ENCODE measurements at regions not wholly inside any gene's neighbourhood (a gene's known extent, or its start where the extent isn't known, plus 50 kb on each side); places are given as distances from the start of the nearest gene placed in this dataset.
A peak's percentile ranks its signal among the peaks of the same experiment; 100 is the strongest.

DNA sequence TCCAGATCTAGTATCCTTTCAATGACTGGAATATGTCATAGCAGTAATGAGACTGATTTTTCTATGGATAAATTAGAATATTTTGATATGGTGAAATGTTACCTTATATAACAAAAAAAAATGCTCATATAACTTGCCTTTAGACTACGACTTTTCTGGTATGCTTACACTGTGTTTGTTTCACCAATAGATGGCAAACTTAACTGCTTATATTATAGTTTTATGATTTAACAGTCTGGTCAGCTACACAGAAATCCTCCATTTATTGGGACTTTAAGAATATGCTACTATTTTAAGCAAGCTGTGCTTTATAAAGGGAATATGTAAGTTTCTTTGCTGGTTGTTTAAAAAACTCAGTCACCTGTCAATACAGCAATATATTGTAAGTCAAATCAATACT, 205.6 kb downstream of the VGLL3 start:
- no peak overlapping the region for H2BK120ac ChIP-seq (ENCODE audit: insufficient read depth, low read length, poor library complexity)
- H3K23ac ChIP-seq (ENCODE audit: low read length): no peak overlapping the region
- no peak overlapping the region for H3K18ac ChIP-seq (ENCODE audit: low read length)
- no peak overlapping the region for H3K9ac ChIP-seq (ENCODE audit: low read length)
- H3K4me1 ChIP-seq (ENCODE audit: control insufficient read depth in 1 of 2, insufficient read depth in 2 of 2, low read length in 2 of 2): no peaks in the 10 kb centered on the region
- H2BK5ac ChIP-seq (ENCODE audit: low read depth, low read length, poor library complexity): no peak overlapping the region
- no peak overlapping the region for H3K14ac ChIP-seq (ENCODE audit: low read length)
- no peak overlapping the region for H3K4ac ChIP-seq (ENCODE audit: low read depth, low read length)
- H3K27ac ChIP-seq (ENCODE audit: low read depth, low read length): no peak overlapping the region
- H3K4me3 ChIP-seq (ENCODE audit: low read depth, low read length): no peak overlapping the region
- H3K27me3 ChIP-seq (ENCODE audit: insufficient read depth, low read length): no peaks in the 10 kb centered on the region
- H4K91ac ChIP-seq (ENCODE audit: low read depth, low read length): no peak overlapping the region
- no peaks in the 10 kb centered on the region for H3K9me3 ChIP-seq (ENCODE audit: insufficient read depth, low read depth, low read length)
- H3K36me3 ChIP-seq (ENCODE audit: control insufficient read depth in 1 of 2, insufficient read depth in 2 of 2, low read length in 2 of 2): no peaks in the 10 kb centered on the region
- no peak overlapping the region for H3K4me2 ChIP-seq (ENCODE audit: low read length)
- no peak overlapping the region for H2AK5ac ChIP-seq (ENCODE audit: low read length)
- H4K12ac ChIP-seq (ENCODE audit: low read depth, low read length): no peak overlapping the region
- no CpG with 5 or more reads among the region's 1 CpG for WGBS (ENCODE audit: extremely low coverage, insufficient coverage, insufficient read length)
- DNase-seq: peak in 1 of 2 donors; percentile 32
- H2BK12ac ChIP-seq (ENCODE audit: low read length): no peak overlapping the region
- H3K79me2 ChIP-seq (ENCODE audit: control insufficient read depth, insufficient read depth, low read length, poor library complexity): no peaks in the 10 kb centered on the region
- no peak overlapping the region for H2AFZ ChIP-seq (ENCODE audit: insufficient read depth, low read length, poor library complexity)
- no peaks in the 10 kb centered on the region for H3K79me1 ChIP-seq (ENCODE audit: low read length)
- no peak overlapping the region for H4K8ac ChIP-seq (ENCODE audit: low read depth, low read length)

GRCh38 chr3:86782866-86783265, 208.1 kb downstream of the VGLL3 start:
- H3K27me3 ChIP-seq (ENCODE audit: insufficient read depth, low read length): no peaks in the 10 kb centered on the region
- no peak for DNase-seq

GRCh38 chr3:86782286-86782685, 208.7 kb downstream of the VGLL3 start:
- no peak overlapping the region for H2AFZ ChIP-seq (ENCODE audit: insufficient read depth, low read length, poor library complexity)
- no peak overlapping the region for H3K4ac ChIP-seq (ENCODE audit: low read depth, low read length)
- H3K79me2 ChIP-seq (ENCODE audit: control insufficient read depth, insufficient read depth, low read length, poor library complexity): no peaks in the 10 kb centered on the region
- H3K18ac ChIP-seq (ENCODE audit: low read length): no peak overlapping the region
- no peak overlapping the region for H3K14ac ChIP-seq (ENCODE audit: low read length)
- DNase-seq: no peak
- no peak overlapping the region for H3K27ac ChIP-seq (ENCODE audit: low read depth, low read length)
- no peak overlapping the region for H3K9ac ChIP-seq (ENCODE audit: low read length)
- no peak overlapping the region for H2BK12ac ChIP-seq (ENCODE audit: low read length)
- no peak overlapping the region for H4K91ac ChIP-seq (ENCODE audit: low read depth, low read length)
- H3K4me1 ChIP-seq (ENCODE audit: control insufficient read depth in 1 of 2, insufficient read depth in 2 of 2, low read length in 2 of 2): no peaks in the 10 kb centered on the region
- H3K23ac ChIP-seq (ENCODE audit: low read length): no peak overlapping the region
- no peaks in the 10 kb centered on the region for H3K27me3 ChIP-seq (ENCODE audit: insufficient read depth, low read length)
- H2AK5ac ChIP-seq (ENCODE audit: low read length): no peak overlapping the region
- no peak overlapping the region for H4K12ac ChIP-seq (ENCODE audit: low read depth, low read length)
- H3K9me3 ChIP-seq (ENCODE audit: insufficient read depth, low read depth, low read length): no peaks in the 10 kb centered on the region
- no peaks in the 10 kb centered on the region for H3K79me1 ChIP-seq (ENCODE audit: low read length)
- H3K4me2 ChIP-seq (ENCODE audit: low read length): no peak overlapping the region
- H2BK5ac ChIP-seq (ENCODE audit: low read depth, low read length, poor library complexity): no peak overlapping the region
- H2BK120ac ChIP-seq (ENCODE audit: insufficient read depth, low read length, poor library complexity): no peak overlapping the region
- H3K36me3 ChIP-seq (ENCODE audit: control insufficient read depth in 1 of 2, insufficient read depth in 2 of 2, low read length in 2 of 2): no peaks in the 10 kb centered on the region
- no CpG with 5 or more reads among the region's 2 CpGs for WGBS (ENCODE audit: extremely low coverage, insufficient coverage, insufficient read length)
- no peak overlapping the region for H3K4me3 ChIP-seq (ENCODE audit: low read depth, low read length)
- H4K8ac ChIP-seq (ENCODE audit: low read depth, low read length): no peak overlapping the region

More at GRCh38 chr3:86782866-86783265, 208.1 kb downstream of the VGLL3 start:
- Histone ChIP-seq H2AFZ (ENCODE audit: insufficient read depth, low read length, poor library complexity) (no peak overlapping the region), H3K4ac (ENCODE audit: low read depth, low read length) (no peak overlapping the region), H3K14ac (ENCODE audit: low read length) (no peak overlapping the region), H3K4me3 (ENCODE audit: low read depth, low read length) (no peak overlapping the region), H3K23ac (ENCODE audit: low read length) (no peak overlapping the region), H3K18ac (ENCODE audit: low read length) (no peak overlapping the region), H4K91ac (ENCODE audit: low read depth, low read length) (no peak overlapping the region), H2BK5ac (ENCODE audit: low read depth, low read length, poor library complexity) (no peak overlapping the region), H2BK120ac (ENCODE audit: insufficient read depth, low read length, poor library complexity) (no peak overlapping the region), H3K36me3 (ENCODE audit: control insufficient read depth in 1 of 2, insufficient read depth in 2 of 2, low read length in 2 of 2) (no peaks in the 10 kb centered on the region), H3K4me2 (ENCODE audit: low read length) (no peak overlapping the region), H3K79me1 (ENCODE audit: low read length) (no peaks in the 10 kb centered on the region), H3K9ac (ENCODE audit: low read length) (no peak overlapping the region), H3K79me2 (ENCODE audit: control insufficient read depth, insufficient read depth, low read length, poor library complexity) (no peaks in the 10 kb centered on the region), H2AK5ac (ENCODE audit: low read length) (no peak overlapping the region), H3K9me3 (ENCODE audit: insufficient read depth, low read depth, low read length) (no peaks in the 10 kb centered on the region), H4K12ac (ENCODE audit: low read depth, low read length) (no peak overlapping the region), H3K4me1 (ENCODE audit: control insufficient read depth in 1 of 2, insufficient read depth in 2 of 2, low read length in 2 of 2) (no peaks in the 10 kb centered on the region), H4K8ac (ENCODE audit: low read depth, low read length) (no peak overlapping the region), H2BK12ac (ENCODE audit: low read length) (no peak overlapping the region), H3K27ac (ENCODE audit: low read depth, low read length) (no peak overlapping the region)
- WGBS (ENCODE audit: extremely low coverage, insufficient coverage, insufficient read length): no CpG with 5 or more reads among the region's 4 CpGs

DNA sequence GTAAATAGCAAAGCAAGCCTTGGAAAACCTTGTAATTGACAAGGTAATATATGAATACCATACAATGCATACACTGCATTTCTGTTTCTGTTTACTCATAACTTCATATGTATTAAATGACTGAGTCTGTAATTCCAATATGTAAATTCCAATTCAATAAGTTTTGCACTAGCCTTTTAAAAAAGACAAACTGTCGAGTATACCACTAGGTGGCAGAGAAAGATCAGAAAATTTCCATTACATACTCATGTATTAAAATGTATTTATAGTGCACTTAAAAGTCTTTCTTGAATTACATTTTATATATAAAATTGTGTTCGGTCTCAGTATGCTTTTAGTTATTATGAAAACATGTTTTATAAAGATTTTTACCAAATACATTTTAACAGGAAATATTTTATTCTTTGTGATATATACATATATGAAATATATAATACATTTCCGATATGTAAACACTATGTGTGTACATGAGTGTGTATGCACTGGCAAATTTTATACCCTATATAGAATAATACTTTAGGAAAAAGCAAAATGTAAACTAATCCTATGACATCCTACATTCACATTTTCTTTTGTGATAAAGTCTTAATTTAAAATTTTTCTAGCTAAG, 216.8 kb downstream of the VGLL3 start:
- Histone ChIP-seq H3K4me1 (ENCODE audit: control insufficient read depth in 1 of 2, insufficient read depth in 2 of 2, low read length in 2 of 2) (no peaks in the 10 kb centered on the region), H4K91ac (ENCODE audit: low read depth, low read length) (no peak overlapping the region), H4K12ac (ENCODE audit: low read depth, low read length) (no peak overlapping the region), H3K79me2 (ENCODE audit: control insufficient read depth, insufficient read depth, low read length, poor library complexity) (no peaks in the 10 kb centered on the region), H2BK12ac (ENCODE audit: low read length) (no peak overlapping the region), H3K4me2 (ENCODE audit: low read length) (no peak overlapping the region), H2AFZ (ENCODE audit: insufficient read depth, low read length, poor library complexity) (no peak overlapping the region), H2BK120ac (ENCODE audit: insufficient read depth, low read length, poor library complexity) (no peak overlapping the region), H2AK5ac (ENCODE audit: low read length) (no peak overlapping the region), H3K9ac (ENCODE audit: low read length) (no peak overlapping the region), H3K4ac (ENCODE audit: low read depth, low read length) (no peak overlapping the region), H3K27me3 (ENCODE audit: insufficient read depth, low read length) (no peaks in the 10 kb centered on the region), H3K79me1 (ENCODE audit: low read length) (no peaks in the 10 kb centered on the region), H3K18ac (ENCODE audit: low read length) (no peak overlapping the region), H2BK5ac (ENCODE audit: low read depth, low read length, poor library complexity) (no peak overlapping the region), H3K27ac (ENCODE audit: low read depth, low read length) (no peak overlapping the region), H3K23ac (ENCODE audit: low read length) (no peak overlapping the region), H3K36me3 (ENCODE audit: control insufficient read depth in 1 of 2, insufficient read depth in 2 of 2, low read length in 2 of 2) (no peaks in the 10 kb centered on the region), H3K4me3 (ENCODE audit: low read depth, low read length) (no peak overlapping the region), H4K8ac (ENCODE audit: low read depth, low read length) (no peak overlapping the region), H3K9me3 (ENCODE audit: insufficient read depth, low read depth, low read length) (no peaks in the 10 kb centered on the region), H3K14ac (ENCODE audit: low read length) (no peak overlapping the region)
- DNase-seq: peak in 1 of 2 donors; percentile 75
- no CpG with 5 or more reads among the region's 3 CpGs for WGBS (ENCODE audit: extremely low coverage, insufficient coverage, insufficient read length)
